GM06990 (cell line): ENCODE measurements at regions not wholly inside any gene's neighbourhood (a gene's known extent, or its start where the extent isn't known, plus 50 kb on each side); places are given as distances from the start of the nearest gene placed in this dataset.

Experiments
- DNase-seq: peaks from one replicate; pipeline ENCODE4 v3.0.0-alpha.2; 2011; ENCODE audit not compliant: insufficient read length; ENCODE audit errors: extremely low read depth
- H3K27me3 ChIP-seq: replicated peaks from 2 replicates; pipeline ENCODE4 v1.6.0; 2011; ENCODE audit warnings: low read length; ENCODE audit not compliant: control insufficient read depth, insufficient read depth
- H3K36me3 ChIP-seq: 2 replicates; pipeline ENCODE4 v1.5.1; 2011; ENCODE audit warnings: low read length; ENCODE audit not compliant: control insufficient read depth, insufficient read depth
- H3K4me3 ChIP-seq: replicated peaks from 2 replicates; pipeline ENCODE4 v1.5.1; 2011; ENCODE audit warnings: low read depth, mild to moderate bottlenecking, control low read depth, low read length
- TF ChIP-seq, protein P1 (sequence below): IDR thresholded peaks from 2 replicates; pipeline ENCODE4 v1.5.1; 2011; ENCODE audit warnings: low read length, control low read depth, mild to moderate bottlenecking, inconsistent platforms; ENCODE audit not compliant: insufficient read depth, poor library complexity, severe bottlenecking

DNA sequence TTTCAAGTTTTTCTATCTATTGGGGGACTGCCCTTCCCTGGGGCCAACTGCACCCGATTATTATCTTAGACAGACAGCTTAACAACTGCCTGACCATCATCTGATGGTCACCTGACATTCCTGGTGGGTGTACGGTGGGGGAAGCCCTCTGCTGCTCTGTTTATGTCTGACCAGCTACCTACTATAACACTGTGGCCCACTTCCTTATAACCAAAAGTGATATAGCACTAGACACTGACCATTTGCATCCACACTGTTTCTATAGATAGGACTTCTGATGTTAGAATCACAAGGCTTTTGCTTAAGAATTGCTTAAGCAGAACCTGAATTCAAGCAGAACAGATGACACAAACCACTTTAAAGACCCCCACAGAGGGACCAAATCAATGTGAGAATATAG lies 110.5 kb upstream of the RAI14 start:
- no peaks in the 10 kb centered on the region for H3K27me3 ChIP-seq
- TF ChIP-seq, protein P1, sequence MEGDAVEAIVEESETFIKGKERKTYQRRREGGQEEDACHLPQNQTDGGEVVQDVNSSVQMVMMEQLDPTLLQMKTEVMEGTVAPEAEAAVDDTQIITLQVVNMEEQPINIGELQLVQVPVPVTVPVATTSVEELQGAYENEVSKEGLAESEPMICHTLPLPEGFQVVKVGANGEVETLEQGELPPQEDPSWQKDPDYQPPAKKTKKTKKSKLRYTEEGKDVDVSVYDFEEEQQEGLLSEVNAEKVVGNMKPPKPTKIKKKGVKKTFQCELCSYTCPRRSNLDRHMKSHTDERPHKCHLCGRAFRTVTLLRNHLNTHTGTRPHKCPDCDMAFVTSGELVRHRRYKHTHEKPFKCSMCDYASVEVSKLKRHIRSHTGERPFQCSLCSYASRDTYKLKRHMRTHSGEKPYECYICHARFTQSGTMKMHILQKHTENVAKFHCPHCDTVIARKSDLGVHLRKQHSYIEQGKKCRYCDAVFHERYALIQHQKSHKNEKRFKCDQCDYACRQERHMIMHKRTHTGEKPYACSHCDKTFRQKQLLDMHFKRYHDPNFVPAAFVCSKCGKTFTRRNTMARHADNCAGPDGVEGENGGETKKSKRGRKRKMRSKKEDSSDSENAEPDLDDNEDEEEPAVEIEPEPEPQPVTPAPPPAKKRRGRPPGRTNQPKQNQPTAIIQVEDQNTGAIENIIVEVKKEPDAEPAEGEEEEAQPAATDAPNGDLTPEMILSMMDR = no peak
- no peak for DNase-seq

DNA sequence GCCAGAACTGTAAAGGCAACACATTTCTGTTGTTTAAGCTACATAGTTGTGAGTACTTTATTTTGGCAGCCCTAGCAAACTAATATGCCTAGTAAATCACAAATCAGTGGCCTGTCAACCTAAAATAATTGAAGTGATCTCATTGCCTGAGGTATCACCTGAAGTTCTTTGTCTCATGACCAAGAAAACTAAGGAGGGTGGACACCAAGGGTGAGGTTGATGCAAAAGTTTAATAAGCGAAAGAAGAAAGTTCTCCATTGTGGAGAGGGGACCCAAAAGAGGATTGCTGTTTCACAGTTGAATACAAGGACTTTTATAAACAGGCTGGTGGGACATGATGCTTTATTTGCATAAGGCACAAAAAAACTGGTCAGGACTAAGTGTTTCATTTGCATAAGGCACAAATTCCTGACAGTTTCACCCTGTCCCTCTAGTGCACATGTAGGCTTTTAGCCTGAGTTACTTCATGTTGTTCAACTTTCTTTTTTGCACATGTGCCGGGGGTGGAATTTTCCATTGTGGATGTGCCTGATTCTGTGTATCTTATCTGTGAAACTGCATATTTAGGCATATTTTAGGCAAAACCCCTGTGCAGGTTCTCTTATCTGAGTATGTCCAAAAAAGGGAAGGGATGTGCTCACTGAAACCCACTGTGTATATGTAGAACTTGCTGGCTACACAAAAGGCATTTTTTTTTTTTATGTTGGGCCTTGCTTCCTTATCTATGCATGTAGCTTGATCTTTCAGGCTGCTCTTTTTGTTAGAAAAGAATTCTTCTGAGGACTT lies 108.6 kb upstream of the RAI14 start:
- TF ChIP-seq, protein P1 = no peak
- no peak for DNase-seq
- H3K4me3 ChIP-seq = no peak overlapping the region
- no peaks in the 10 kb centered on the region for H3K27me3 ChIP-seq
- no peaks in the 10 kb centered on the region for H3K36me3 ChIP-seq

More for the DNA sequence above, 110.5 kb upstream of the RAI14 start:
- Histone ChIP-seq H3K4me3 (no peak overlapping the region), H3K36me3 (no peaks in the 10 kb centered on the region)

DNA sequence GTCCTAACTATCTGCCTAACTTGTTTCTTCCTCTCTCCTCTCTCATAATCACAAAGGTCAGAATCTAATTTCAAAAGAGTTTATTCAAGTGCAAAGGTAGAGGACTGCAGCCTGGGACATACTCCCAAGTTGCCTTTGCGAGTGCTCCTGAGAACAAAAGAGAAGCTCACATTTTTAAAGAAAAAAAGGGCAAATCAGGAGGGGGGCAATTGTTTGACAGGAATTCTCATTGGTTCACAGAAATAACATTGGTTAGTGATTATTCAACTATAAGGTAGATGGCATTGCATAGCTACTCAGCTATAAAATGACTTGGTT lies 108.1 kb upstream of the RAI14 start:
- H3K4me3 ChIP-seq = no peak overlapping the region

DNA sequence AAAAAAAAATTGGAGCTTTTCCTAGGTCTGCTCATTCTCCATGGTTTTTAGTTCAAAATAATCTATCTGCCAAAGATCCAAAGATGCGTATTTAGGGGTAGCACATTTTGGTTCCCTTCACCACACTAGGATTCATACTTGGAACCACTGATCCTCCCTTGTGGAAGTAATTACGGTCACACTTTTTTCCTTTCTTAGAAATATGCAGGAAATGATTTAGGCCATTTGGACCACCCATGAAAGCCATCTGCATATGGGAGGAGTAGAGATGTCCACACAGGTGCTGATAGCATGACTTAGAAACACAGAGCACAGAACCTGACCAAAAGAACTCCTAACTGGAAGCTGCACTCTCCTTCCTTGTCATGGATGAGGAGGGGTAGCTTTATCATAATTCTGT lies 105.9 kb upstream of the RAI14 start:
- no peak for DNase-seq
- Histone ChIP-seq H3K27me3 (no peaks in the 10 kb centered on the region), H3K36me3 (no peaks in the 10 kb centered on the region), H3K4me3 (no peak overlapping the region)
- TF ChIP-seq, protein P1 = no peak

More for the DNA sequence above, 108.1 kb upstream of the RAI14 start:
- Histone ChIP-seq H3K27me3 (no peaks in the 10 kb centered on the region), H3K36me3 (no peaks in the 10 kb centered on the region)
- TF ChIP-seq, protein P1 = no peak
- DNase-seq = no peak

DNA sequence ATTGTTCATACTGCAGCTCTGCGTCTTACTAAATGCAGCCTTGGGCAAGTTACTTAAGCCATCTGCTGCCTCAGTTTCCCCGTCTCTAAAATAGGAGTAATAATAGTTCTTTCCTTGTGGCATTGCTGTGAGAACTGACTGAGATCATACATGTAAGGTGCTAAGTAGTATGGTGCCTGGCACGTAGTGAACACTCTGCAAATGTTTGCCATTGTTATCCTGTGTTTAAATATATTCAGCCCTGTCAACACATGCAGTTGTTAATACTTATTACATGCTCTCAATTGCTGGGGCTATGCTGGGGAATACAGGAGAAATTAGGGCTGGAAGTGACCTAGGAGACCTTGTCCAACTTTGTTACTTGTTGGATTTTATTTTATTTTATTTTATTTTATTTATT lies 105.2 kb upstream of the RAI14 start:
- no peak for DNase-seq
- Histone ChIP-seq H3K36me3 (no peaks in the 10 kb centered on the region), H3K27me3 (no peaks in the 10 kb centered on the region), H3K4me3 (no peak overlapping the region)
- TF ChIP-seq, protein P1 = no peak

DNA sequence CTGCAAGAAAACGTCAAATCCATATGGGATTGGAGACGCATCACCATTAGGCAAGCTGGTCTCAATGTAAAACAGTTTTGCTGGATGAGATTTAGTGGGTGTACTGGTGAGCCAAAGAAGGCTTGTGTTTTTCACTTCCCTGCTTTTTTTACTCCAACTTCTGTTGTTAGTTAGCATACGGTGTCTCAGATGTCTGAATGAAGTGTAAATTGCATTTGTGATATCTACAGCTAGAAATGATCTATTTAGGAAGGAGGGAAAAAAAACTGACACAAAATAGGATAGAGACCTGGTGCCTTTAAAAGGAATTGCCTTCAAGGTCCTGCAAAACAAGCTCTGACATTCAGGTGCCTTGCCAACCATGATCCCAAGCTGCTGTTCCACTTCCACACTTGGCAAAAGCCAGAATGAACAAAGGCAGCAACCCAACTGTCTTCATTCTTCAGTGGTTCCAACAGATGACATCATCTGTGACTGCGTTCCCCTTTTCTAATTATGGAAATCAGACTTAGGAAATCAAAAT lies 104.2 kb upstream of the RAI14 start:
- no peak for DNase-seq
- TF ChIP-seq, protein P1 = no peak
- H3K4me3 ChIP-seq = no peak overlapping the region

More for the DNA sequence above, 104.2 kb upstream of the RAI14 start:
- H3K27me3 ChIP-seq = no peaks in the 10 kb centered on the region
- H3K36me3 ChIP-seq = no peaks in the 10 kb centered on the region
